Ovary (tissue), 3 donors: ENCODE measurements at regions not wholly inside any gene's neighbourhood (a gene's known extent, or its start where the extent isn't known, plus 50 kb on each side); places are given as distances from the start of the nearest gene placed in this dataset.
"Not testable (repeated sequence)": the region's sequence is repeated elsewhere in the genome, so short reads cannot be mapped to it uniquely, and the experiment has no call there.

Source experiments
- CTCF ChIP-seq, 3 donors: fragments of 450-650 bp in 2 of 3; fragments of 200-600 bp in 1 of 3; IDR thresholded peaks; one replicate each; pipeline versions ENCODE4 v1.5.1 to v1.8.0; 2016 to 2022; ENCODE audit warnings: antibody characterized with exemption in 3 of 3, mild to moderate bottlenecking in 1 of 3
- EP300 ChIP-seq: sonication (generic); formaldehyde crosslinking; IDR thresholded peaks from one replicate; pipeline ENCODE4 v1.6.1; 2017; ENCODE audit warnings: antibody characterized with exemption
- POLR2A ChIP-seq: fragments of 450-650 bp; IDR thresholded peaks from one replicate; pipeline ENCODE4 v1.6.1; 2017; ENCODE audit warnings: antibody characterized with exemption, mild to moderate bottlenecking, moderate library complexity
- donor health status: DM: no; HTN: no; CAD: no.

GRCh38 chr3:14028122-14028521 is 96.5 kb downstream of the CHCHD4 start:
- TF ChIP-seq CTCF (IDR thresholded peaks at IDR 0.05); POLR2A; EP300: not testable (repeated sequence)
